CD4-positive, alpha-beta T cell treated with Interferon alpha-2 for 1 hour (primary cell): ENCODE measurements at regions not wholly inside any gene's neighbourhood (a gene's known extent, or its start where the extent isn't known, plus 50 kb on each side); places are given as distances from the start of the nearest gene placed in this dataset.

Experiments used
- DNase-seq, 2 donors: peaks; one replicate each; pipeline ENCODE4 v3.0.0-alpha.2; 2020 to 2022

GRCh38 chr11:112469376-112469775 is 208.7 kb upstream of the PLET1 start:
- no peak for DNase-seq

- DNase-seq, result no peak
Observed at GRCh38 chr11:112470355-112470754, 209.7 kb upstream of the PLET1 start.

GRCh38 chr11:112471731-112472130 is 211.1 kb upstream of the PLET1 start:
- no peak for DNase-seq

- DNase-seq, result no peak
Observed at GRCh38 chr11:112477152-112477551, 216.5 kb upstream of the PLET1 start.

GRCh38 chr11:112477581-112478317 is 217.1 kb upstream of the PLET1 start:
- no peak for DNase-seq

- DNase-seq, result no peak
Observed at GRCh38 chr11:112478806-112479205, 218.1 kb upstream of the PLET1 start.

- no peak for DNase-seq
Observed at GRCh38 chr11:112481431-112481830, 220.8 kb upstream of the PLET1 start.

GRCh38 chr11:112481893-112482292 is 221.2 kb upstream of the PLET1 start:
- no peak for DNase-seq

GRCh38 chr11:112485280-112485679 is 224.6 kb upstream of the PLET1 start:
- no peak for DNase-seq

- no peak for DNase-seq
Observed at GRCh38 chr11:112497826-112498225, 237.2 kb upstream of the PLET1 start.

GRCh38 chr11:112498701-112499100 is 238.0 kb upstream of the PLET1 start:
- DNase-seq, result no peak

GRCh38 chr11:112499153-112499880 is 238.7 kb upstream of the PLET1 start:
- no peak for DNase-seq

GRCh38 chr11:112499881-112500204 is 239.2 kb upstream of the PLET1 start:
- no peak for DNase-seq

GRCh38 chr11:112503410-112503809 is 242.8 kb upstream of the PLET1 start:
- DNase-seq, result no peak

- no peak for DNase-seq
Observed at GRCh38 chr11:112504056-112504455, 243.4 kb upstream of the PLET1 start.

GRCh38 chr11:112506852-112507251 is 246.2 kb upstream of the PLET1 start:
- no peak for DNase-seq

- no peak for DNase-seq
Observed at GRCh38 chr11:112507281-112507680, 246.6 kb upstream of the PLET1 start.

GRCh38 chr11:112508750-112509149 is 248.1 kb upstream of the PLET1 start:
- DNase-seq, result no peak

- no peak for DNase-seq
Observed at GRCh38 chr11:112509300-112509699, 248.6 kb upstream of the PLET1 start.

- DNase-seq, result no peak
Observed at GRCh38 chr11:112511271-112511670, 250.6 kb upstream of the PLET1 start.

- DNase-seq, result no peak
Observed at GRCh38 chr11:112511911-112512310, 251.3 kb upstream of the PLET1 start.

GRCh38 chr11:112513417-112513816 is 252.8 kb upstream of the PLET1 start:
- DNase-seq, result no peak

GRCh38 chr11:112514011-112514740 is 253.5 kb upstream of the PLET1 start:
- DNase-seq, result no peak

GRCh38 chr11:112516261-112516660 is 255.6 kb upstream of the PLET1 start:
- no peak for DNase-seq
